ENCODE measurements at regions not wholly inside any gene's neighbourhood (a gene's known extent, or its start where the extent isn't known, plus 50 kb on each side); places are given as distances from the start of the nearest gene placed in this dataset.

- H3K4me1 Mint-ChIP-seq: no peaks in the 10 kb centered on the region
- peaks cover 0 to 2% (median 0%) of the 10 kb centered on the region in 7 donors for H3K9me3 Mint-ChIP-seq
- Histone ChIP-seq H3K9me3 (replicated peaks in 1 of 2; ENCODE audit: control insufficient read depth in 1 of 2, insufficient read depth in 1 of 2, low read length in 2 of 2) (no peaks in the 10 kb centered on the region), H3K27ac (ENCODE audit: low read depth in 1 of 2, low read length in 2 of 2) (no peak overlapping the region), H3K4me2 (replicated peaks; ENCODE audit: extremely low read depth, low read length, poor library complexity, severe bottlenecking) (no peak overlapping the region), H2AFZ (ENCODE audit: insufficient read depth, low read depth, low read length, poor library complexity, severe bottlenecking) (no peak overlapping the region), H4K20me1 (ENCODE audit: insufficient read depth, low read length) (no peaks in the 10 kb centered on the region), H3K36me3 (replicated peaks in 1 of 2; ENCODE audit: control insufficient read depth in 1 of 2, insufficient read depth in 2 of 2, low read length in 2 of 2) (no peaks in the 10 kb centered on the region), H3K79me2 (ENCODE audit: insufficient read depth, low read length) (no peaks in the 10 kb centered on the region), H3K4me1 (ENCODE audit: control insufficient read depth in 1 of 2, insufficient read depth in 2 of 2, low read length in 2 of 2) (no peaks in the 10 kb centered on the region), H3K27me3 (ENCODE audit: control insufficient read depth in 2 of 2, insufficient read depth in 2 of 2, low read length in 2 of 2) (no peaks in the 10 kb centered on the region), H3K4me3 (replicated peaks in 1 of 3; ENCODE audit: low read depth in 2 of 3, low read length in 3 of 3) (no peak overlapping the region), H3K9ac (ENCODE audit: insufficient read depth, low read length, poor library complexity, severe bottlenecking) (no peak overlapping the region)
- H3K27ac Mint-ChIP-seq: no peak overlapping the region
- no CpG with 5 or more reads among the region's 3 CpGs for WGBS (ENCODE audit: insufficient coverage)
- intact Hi-C loops (cut with micrococcal nuclease): no loop called here
- TF ChIP-seq, protein P1, sequence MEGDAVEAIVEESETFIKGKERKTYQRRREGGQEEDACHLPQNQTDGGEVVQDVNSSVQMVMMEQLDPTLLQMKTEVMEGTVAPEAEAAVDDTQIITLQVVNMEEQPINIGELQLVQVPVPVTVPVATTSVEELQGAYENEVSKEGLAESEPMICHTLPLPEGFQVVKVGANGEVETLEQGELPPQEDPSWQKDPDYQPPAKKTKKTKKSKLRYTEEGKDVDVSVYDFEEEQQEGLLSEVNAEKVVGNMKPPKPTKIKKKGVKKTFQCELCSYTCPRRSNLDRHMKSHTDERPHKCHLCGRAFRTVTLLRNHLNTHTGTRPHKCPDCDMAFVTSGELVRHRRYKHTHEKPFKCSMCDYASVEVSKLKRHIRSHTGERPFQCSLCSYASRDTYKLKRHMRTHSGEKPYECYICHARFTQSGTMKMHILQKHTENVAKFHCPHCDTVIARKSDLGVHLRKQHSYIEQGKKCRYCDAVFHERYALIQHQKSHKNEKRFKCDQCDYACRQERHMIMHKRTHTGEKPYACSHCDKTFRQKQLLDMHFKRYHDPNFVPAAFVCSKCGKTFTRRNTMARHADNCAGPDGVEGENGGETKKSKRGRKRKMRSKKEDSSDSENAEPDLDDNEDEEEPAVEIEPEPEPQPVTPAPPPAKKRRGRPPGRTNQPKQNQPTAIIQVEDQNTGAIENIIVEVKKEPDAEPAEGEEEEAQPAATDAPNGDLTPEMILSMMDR (IDR thresholded peaks at IDR 0.05): no peak
- DNase-seq: no peak
- H3K36me3 Mint-ChIP-seq: no peaks in the 10 kb centered on the region
- no peaks in the 10 kb centered on the region for H3K27me3 Mint-ChIP-seq (ENCODE audit: low read depth in 3 of 3)
- no peak overlapping the region for H3K4me3 Mint-ChIP-seq
Measured at GRCh38 chr11:91158891-91159537, 936.2 kb upstream of the CHORDC1 start.

DNA sequence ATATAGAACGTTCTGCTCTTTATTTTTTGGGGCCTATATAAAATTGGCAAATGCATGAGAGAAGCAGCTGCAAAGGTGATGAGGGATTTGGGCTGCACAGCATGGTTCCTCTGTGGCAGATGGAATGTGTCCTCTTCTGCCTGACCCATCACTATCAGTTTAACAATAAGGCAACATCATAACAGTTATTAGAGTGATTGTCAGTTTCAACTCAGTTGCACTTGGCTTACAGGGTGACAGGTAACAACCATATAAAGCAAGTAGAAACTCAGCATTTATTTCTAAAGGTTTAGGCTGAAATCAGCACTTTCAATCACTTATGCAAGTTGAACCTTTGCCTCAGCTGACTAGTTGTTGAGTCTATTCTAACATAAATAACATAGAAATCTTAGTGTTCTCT lies 935.4 kb upstream of the CHORDC1 start:
- intact Hi-C loops (cut with micrococcal nuclease): no loop called here
- no CpG with 5 or more reads among the region's 1 CpG for WGBS (ENCODE audit: insufficient coverage)
- Histone ChIP-seq H3K36me3 (replicated peaks in 1 of 2; ENCODE audit: control insufficient read depth in 1 of 2, insufficient read depth in 2 of 2, low read length in 2 of 2) (no peaks in the 10 kb centered on the region), H3K4me2 (replicated peaks; ENCODE audit: extremely low read depth, low read length, poor library complexity, severe bottlenecking) (no peak overlapping the region), H3K27ac (ENCODE audit: low read depth in 1 of 2, low read length in 2 of 2) (no peak overlapping the region), H3K27me3 (ENCODE audit: control insufficient read depth in 2 of 2, insufficient read depth in 2 of 2, low read length in 2 of 2) (no peaks in the 10 kb centered on the region), H3K4me3 (replicated peaks in 1 of 3; ENCODE audit: low read depth in 2 of 3, low read length in 3 of 3) (no peak overlapping the region), H3K9me3 (replicated peaks in 1 of 2; ENCODE audit: control insufficient read depth in 1 of 2, insufficient read depth in 1 of 2, low read length in 2 of 2) (no peaks in the 10 kb centered on the region), H3K79me2 (ENCODE audit: insufficient read depth, low read length) (no peaks in the 10 kb centered on the region), H3K9ac (ENCODE audit: insufficient read depth, low read length, poor library complexity, severe bottlenecking) (no peak overlapping the region), H3K4me1 (ENCODE audit: control insufficient read depth in 1 of 2, insufficient read depth in 2 of 2, low read length in 2 of 2) (no peaks in the 10 kb centered on the region), H2AFZ (ENCODE audit: insufficient read depth, low read depth, low read length, poor library complexity, severe bottlenecking) (no peak overlapping the region), H4K20me1 (ENCODE audit: insufficient read depth, low read length) (no peaks in the 10 kb centered on the region)
- H3K27ac Mint-ChIP-seq: no peak overlapping the region
- H3K27me3 Mint-ChIP-seq (ENCODE audit: low read depth in 3 of 3): no peaks in the 10 kb centered on the region
- no peaks in the 10 kb centered on the region for H3K36me3 Mint-ChIP-seq
- no peaks in the 10 kb centered on the region for H3K4me1 Mint-ChIP-seq
- no peak for DNase-seq
- peaks cover 0 to 2% (median 0%) of the 10 kb centered on the region in 7 donors for H3K9me3 Mint-ChIP-seq
- no peak overlapping the region for H3K4me3 Mint-ChIP-seq
- TF ChIP-seq, protein P1 (IDR thresholded peaks at IDR 0.05): no peak

All from CD14-positive monocyte (primary cell).